Naive B cell (primary cell): ENCODE measurements at regions not wholly inside any gene's neighbourhood (a gene's known extent, or its start where the extent isn't known, plus 50 kb on each side); places are given as distances from the start of the nearest gene placed in this dataset.

Experiments
- ATAC-seq, 2 donors: fragments of 150-1000 bp; cut with Tn5 transposase; 2 replicates each; pipeline ENCODE4 v1.10.0; 2021; ENCODE audit warnings: low read depth in 2 of 2, mild to moderate bottlenecking in 2 of 2, moderate library complexity in 2 of 2
- DNase-seq: peaks from one replicate; pipeline ENCODE4 v3.0.0; 2022
- H3K27ac Mint-ChIP-seq, 6 donors: one replicate each; pipeline ENCODE4 v1.8.0; 2020 to 2022; ENCODE audit warnings: mild to moderate bottlenecking in 6 of 6, mixed read lengths in 6 of 6, moderate library complexity in 5 of 6, inconsistent platforms in 2 of 6
- H3K27me3 Mint-ChIP-seq, 3 donors: one replicate each; pipeline ENCODE4 v1.8.0; 2021 to 2022; ENCODE audit warnings: mixed read lengths in 3 of 3, mild to moderate bottlenecking in 1 of 3
- H3K36me3 Mint-ChIP-seq, 2 donors: one replicate each; pipeline ENCODE4 v1.8.0; 2020 to 2022; ENCODE audit warnings: mixed read lengths in 2 of 2, inconsistent platforms in 1 of 2, mild to moderate bottlenecking in 1 of 2
- H3K4me1 Mint-ChIP-seq, 3 donors: one replicate each; pipeline ENCODE4 v1.8.0; 2020 to 2022; ENCODE audit warnings: mixed read lengths in 3 of 3, inconsistent platforms in 1 of 3, mild to moderate bottlenecking in 1 of 3, moderate library complexity in 1 of 3
- H3K4me3 Mint-ChIP-seq, 8 donors: one replicate each; pipeline ENCODE4 v1.8.0; 2020 to 2022; ENCODE audit warnings: mild to moderate bottlenecking in 8 of 8, mixed read lengths in 8 of 8, moderate library complexity in 8 of 8, inconsistent platforms in 2 of 8
- H3K9me3 Mint-ChIP-seq, 7 donors: one replicate each; pipeline ENCODE4 v1.8.0; 2020 to 2022; ENCODE audit warnings: mixed read lengths in 7 of 7, mild to moderate bottlenecking in 5 of 7, inconsistent platforms in 2 of 7, moderate library complexity in 1 of 7

DNA sequence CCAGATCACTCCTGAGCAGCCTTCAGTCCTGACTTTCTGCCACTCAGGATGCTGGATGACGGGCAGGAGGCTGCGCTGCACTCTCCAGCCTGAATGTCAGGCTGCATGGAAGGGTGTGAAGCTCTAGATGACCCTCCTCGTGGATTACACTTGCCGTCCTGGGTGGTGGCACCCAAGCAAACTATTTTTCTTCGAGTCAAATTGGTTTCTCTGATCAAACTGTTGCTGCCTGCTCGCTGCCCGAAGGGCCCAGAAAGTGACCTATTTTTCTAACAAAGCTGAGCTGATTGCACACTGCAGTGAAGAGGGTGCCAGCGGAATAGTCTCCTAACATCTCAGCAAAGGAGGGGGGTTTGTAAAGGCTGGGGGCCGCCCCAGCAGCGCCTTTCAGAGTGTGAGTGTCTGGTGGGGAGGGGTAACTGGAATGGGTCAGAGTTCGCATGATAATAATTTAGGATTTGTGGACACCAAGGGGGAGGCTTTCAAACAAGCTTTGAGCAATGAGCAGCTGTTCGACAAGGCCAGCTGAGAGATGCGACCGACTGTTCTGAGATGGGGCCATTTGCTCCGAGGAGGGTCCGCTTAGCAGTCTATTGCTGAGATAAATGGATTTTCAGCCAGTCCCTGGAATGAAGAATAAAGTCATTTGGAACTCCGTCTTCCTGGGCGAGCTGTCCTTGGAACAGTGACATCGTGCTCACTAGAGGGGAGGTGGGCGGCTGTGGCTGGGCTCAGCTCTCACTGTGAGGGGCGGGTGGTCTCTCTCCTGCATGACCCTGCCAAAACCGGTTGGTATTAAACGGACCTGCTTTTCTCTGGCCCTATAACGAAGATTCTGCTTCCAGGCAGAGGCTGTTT, 537.6 kb downstream of the BRD1 start:
- DNase-seq = no peak
- Mint-ChIP-seq H3K27ac (no peak overlapping the region), H3K27me3 (peaks cover 0 to 11% (median 0%) of the 10 kb centered on the region in 3 donors), H3K9me3 (peaks cover 5 to 21% (median 16%) of the 10 kb centered on the region in 7 donors), H3K4me3 (no peak overlapping the region), H3K36me3 (peaks cover 0 to 8% of the 10 kb centered on the region in 2 donors), H3K4me1 (no peaks in the 10 kb centered on the region)
- no peak for ATAC-seq

DNA sequence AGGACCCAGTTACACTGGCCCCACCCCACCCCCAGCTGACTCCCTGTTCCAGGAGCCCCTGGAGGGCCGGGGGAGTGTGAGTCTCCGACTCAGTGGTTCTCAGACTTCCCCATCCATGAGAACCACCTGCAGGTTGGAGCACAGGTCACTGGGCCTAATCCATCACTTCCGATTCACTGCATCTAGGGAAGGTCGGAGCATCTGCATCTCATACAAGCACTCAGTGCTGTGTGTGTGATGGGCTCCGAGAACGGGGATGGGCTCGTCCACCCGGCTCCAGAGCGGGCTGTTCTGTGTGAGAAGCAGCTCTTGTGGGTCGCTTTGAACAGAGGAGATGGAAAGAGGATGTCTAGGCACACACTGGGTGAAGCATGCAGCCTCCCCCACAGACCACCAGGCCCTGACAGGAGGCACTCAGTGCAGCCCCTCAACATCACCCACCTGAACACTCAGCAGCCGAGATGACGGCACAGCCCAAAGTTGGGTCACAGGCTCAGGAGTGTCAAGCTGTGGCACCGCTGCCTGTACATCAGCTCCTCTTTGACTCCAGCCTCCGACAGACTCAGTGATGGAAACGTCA, 541.4 kb downstream of the BRD1 start:
- Mint-ChIP-seq H3K27me3 (peaks cover 11 to 40% (median 28%) of the 10 kb centered on the region in 3 donors), H3K9me3 (peaks cover 0 to 6% (median 0%) of the 10 kb centered on the region in 7 donors), H3K4me1 (no peaks in the 10 kb centered on the region), H3K27ac (no peak overlapping the region), H3K4me3 (no peak overlapping the region), H3K36me3 (peaks cover 0 to 5% of the 10 kb centered on the region in 2 donors)
- ATAC-seq (no peak), DNase-seq (no peak)

DNA sequence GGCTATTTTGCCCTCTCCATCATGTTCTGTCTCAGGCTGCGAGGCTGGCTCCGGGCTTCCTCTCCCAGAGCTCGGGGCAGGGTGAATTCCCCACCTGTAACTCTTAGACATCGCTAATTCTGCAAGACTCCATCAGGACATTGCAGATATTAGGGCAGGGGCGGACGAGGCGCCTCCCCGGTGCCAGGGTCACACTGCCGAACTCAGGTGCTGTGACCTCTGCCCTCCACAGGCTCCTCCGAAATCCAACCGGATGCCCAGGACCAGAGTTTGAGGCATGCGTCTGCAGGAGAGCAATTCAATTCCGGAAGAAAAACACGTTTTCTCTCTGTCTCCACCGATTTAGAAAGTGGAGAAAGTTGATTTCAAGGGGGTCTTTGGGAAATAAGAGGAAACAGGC, 542.7 kb downstream of the BRD1 start:
- Mint-ChIP-seq H3K27me3 (peaks cover 16 to 51% (median 40%) of the 10 kb centered on the region in 3 donors), H3K4me1 (no peaks in the 10 kb centered on the region), H3K36me3 (peaks cover 8 to 18% of the 10 kb centered on the region in 2 donors), H3K9me3 (peaks cover 5 to 19% (median 11%) of the 10 kb centered on the region in 7 donors), H3K4me3 (no peak overlapping the region), H3K27ac (no peak overlapping the region)
- ATAC-seq (no peak), DNase-seq (no peak)

DNA sequence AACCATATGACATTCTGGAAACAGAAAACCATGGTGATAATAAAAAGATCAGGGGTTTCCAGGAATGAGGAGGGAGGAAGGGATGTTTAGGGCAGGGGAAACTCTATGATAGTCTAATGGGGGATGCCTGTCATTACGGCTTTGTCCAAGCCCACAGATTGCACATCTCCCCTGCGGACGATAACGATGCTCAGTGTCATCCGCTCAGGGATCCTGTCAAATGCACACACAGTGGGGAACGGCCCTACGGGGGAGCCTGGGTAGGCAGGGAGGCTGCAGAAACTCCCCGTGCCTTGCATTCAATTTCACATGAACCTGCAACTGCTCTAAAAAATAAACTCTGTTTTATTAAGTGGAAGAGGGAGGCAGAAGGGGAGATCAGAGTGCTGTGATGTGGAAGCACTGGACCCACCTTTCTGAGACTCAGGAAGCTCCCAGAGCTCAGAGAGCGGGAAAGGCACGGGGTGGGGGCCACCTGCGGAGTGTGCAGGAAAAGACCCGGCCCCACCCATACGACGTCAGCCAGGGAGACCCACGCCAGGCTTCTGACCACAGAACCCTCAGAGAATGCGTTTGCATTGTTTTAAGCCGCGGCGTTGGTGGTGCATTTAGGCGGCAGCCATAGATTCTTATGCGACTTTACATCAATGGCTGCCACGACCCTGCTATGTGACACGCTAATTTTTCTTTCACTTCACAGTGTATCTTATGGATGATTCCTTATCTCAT, 543.5 kb downstream of the BRD1 start:
- H3K27me3 Mint-ChIP-seq = peaks cover 20 to 55% (median 40%) of the 10 kb centered on the region in 3 donors
- ATAC-seq = no peak
- no peak for DNase-seq
- H3K4me3 Mint-ChIP-seq = no peak overlapping the region
- peaks cover 10 to 26% (median 15%) of the 10 kb centered on the region in 7 donors for H3K9me3 Mint-ChIP-seq
- no peak overlapping the region for H3K27ac Mint-ChIP-seq
- H3K36me3 Mint-ChIP-seq = peaks cover 8 to 25% of the 10 kb centered on the region in 2 donors
- H3K4me1 Mint-ChIP-seq = peaks cover 0 to under 1% (median 0%) of the 10 kb centered on the region in 3 donors

DNA sequence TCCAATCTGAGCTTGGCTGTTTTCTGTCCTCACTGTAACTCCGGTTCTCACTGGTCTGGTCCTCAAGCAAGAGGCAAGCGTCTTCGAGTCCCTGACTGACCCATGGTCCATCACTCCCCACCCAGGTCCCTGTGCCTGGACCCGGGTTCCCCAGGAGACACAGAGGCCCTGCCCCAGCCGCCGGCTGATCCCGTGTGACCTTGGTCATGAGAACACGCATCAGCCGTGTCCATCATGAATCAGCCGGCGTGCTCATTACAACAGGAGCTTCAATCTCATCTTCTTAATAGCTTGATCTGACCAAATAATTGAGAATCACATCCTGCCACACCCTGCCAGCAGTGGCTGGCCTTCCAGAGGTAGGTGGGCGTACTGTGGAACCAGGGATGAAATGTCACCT, 545.1 kb downstream of the BRD1 start:
- no peak for ATAC-seq

DNA sequence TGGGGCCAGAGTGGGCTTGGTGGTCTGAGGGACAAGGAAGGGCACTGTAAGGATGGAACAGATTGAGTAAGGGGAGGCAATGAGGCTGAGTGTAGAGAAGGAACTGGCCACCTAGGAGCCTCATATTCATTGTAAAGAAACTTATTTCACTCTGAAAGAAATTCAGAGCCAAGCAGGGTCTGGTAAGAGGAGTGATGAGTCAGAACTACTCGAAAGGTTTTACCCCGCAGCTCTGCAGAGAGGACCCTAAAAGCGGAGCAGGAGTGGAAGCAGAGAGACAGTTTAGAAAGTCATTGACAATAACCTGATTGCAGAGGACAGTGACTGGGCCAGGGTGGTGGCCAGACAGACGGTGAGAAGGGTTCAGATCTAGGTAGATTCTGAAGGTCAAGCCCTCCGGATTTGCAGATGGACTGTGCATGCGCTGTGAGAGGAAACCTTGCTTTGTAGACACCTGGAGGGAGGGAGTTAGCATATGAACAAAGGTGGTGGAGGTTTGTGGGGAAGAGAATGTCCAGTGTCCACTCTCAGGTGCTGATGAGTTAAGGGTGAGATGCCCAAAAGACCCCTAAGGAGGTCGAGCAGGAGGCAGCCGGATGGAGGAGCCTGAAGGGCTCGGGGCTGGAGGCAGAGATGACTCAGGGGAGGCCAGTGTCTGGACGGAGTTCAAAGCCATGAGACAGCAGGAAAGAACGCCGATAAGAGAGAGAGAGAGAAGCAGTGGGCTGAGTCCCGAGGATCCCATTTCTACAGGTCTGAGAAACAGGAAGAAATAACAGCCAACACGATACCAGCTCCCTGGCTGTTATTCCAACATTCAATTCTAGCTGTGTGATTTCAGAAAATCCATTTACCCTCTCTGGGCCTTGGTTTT, 546.0 kb downstream of the BRD1 start:
- Mint-ChIP-seq H3K36me3 (peaks cover 8 to 28% of the 10 kb centered on the region in 2 donors), H3K27ac (no peak overlapping the region), H3K9me3 (peaks cover 10 to 32% (median 15%) of the 10 kb centered on the region in 7 donors), H3K4me1 (peaks cover 0 to 1% (median 0%) of the 10 kb centered on the region in 3 donors), H3K27me3 (peaks cover 20 to 51% (median 40%) of the 10 kb centered on the region in 3 donors), H3K4me3 (no peak overlapping the region)
- ATAC-seq = no peak
- DNase-seq = no peak

More for the DNA sequence above, 545.1 kb downstream of the BRD1 start:
- peaks cover 0 to 1% (median 0%) of the 10 kb centered on the region in 3 donors for H3K4me1 Mint-ChIP-seq
- DNase-seq = no peak
- peaks cover 20 to 51% (median 40%) of the 10 kb centered on the region in 3 donors for H3K27me3 Mint-ChIP-seq
- H3K4me3 Mint-ChIP-seq = no peak overlapping the region
- H3K27ac Mint-ChIP-seq = no peak overlapping the region
- H3K9me3 Mint-ChIP-seq = peaks cover 10 to 32% (median 15%) of the 10 kb centered on the region in 7 donors
- peaks cover 8 to 28% of the 10 kb centered on the region in 2 donors for H3K36me3 Mint-ChIP-seq

DNA sequence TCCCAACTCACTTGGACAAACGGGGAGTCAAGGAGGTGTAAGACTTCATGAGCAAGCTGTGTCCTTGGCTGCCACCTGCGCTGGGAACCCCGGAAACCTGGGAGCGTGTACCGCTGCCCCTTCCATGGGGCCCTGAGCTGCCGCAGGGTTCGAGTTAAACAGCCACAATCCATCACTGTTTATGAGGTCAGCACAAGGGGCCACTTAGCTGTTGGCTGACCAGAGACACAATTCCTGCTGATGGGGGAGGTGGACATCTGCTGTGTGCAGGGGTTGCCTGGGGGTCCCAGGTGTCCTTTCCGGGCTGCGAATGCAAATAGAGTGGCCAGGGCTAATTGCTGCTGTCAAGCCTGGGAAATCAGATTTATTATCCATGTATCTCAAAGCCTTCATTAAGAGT, 549.3 kb downstream of the BRD1 start:
- peaks cover 10 to 32% (median 15%) of the 10 kb centered on the region in 7 donors for H3K9me3 Mint-ChIP-seq
- peaks cover 20 to 40% (median 29%) of the 10 kb centered on the region in 3 donors for H3K27me3 Mint-ChIP-seq
- DNase-seq = no peak

DNA sequence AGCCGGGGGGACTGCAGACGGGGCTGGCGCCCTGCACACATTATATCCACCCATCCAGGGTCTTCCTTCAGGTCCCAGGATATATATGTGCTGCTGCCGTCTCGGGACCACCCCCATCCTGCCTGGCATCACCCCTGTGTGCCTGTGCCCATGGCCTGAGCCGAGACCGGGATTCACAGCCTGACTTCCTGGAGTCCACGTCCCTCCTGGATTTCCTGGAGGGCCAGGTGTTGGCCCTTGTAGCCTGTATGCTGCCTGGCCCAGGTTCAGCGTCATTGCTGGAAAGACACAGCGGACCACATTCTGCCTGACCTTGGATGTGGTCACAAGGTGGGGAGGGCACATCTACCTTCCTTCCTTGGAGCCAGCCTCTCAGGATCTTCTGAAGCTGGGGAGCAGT, 551.1 kb downstream of the BRD1 start:
- DNase-seq (no peak), ATAC-seq (no peak)
- H3K36me3 Mint-ChIP-seq = peaks cover 8 to 27% of the 10 kb centered on the region in 2 donors
- peaks cover 16 to 32% (median 22%) of the 10 kb centered on the region in 3 donors for H3K27me3 Mint-ChIP-seq
- peaks cover 10 to 29% (median 15%) of the 10 kb centered on the region in 7 donors for H3K9me3 Mint-ChIP-seq
- no peak overlapping the region for H3K27ac Mint-ChIP-seq
- peaks cover 0 to 1% (median 0%) of the 10 kb centered on the region in 3 donors for H3K4me1 Mint-ChIP-seq
- no peak overlapping the region for H3K4me3 Mint-ChIP-seq

More for the DNA sequence above, 549.3 kb downstream of the BRD1 start:
- Mint-ChIP-seq H3K27ac (no peak overlapping the region), H3K36me3 (peaks cover 8 to 28% of the 10 kb centered on the region in 2 donors), H3K4me1 (peaks cover 0 to 1% (median 0%) of the 10 kb centered on the region in 3 donors), H3K4me3 (no peak overlapping the region)
- no peak for ATAC-seq

DNA sequence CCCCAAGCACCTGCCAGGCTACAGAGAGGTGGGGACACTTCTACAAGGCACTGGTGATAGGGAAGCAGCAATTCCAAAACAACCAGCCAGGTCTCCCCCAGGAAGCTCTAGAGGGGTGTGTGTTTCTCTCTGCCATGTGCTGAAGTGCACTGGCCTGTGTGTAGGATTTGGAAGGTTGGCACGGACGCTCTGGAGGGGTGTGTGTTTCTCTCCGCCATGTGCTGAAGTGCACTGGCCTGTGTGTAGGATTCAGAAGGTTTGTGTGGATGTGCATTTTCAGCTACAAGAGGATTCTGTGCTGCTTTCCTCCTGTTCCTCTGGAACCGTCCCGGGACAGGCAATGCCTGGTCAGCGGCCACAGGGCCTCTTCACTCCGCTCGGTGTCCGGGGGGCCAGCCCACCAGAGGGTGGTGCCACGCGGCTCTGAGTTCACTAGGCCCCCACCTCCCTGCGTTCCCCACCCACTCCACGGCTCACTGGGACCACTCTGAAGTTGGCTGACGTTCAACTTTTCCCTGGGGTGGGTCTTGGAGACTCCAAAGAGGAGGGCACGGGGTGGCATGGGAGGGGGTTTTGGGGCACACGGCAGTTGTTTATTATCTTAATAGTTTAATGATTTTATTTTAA, 552.8 kb downstream of the BRD1 start:
- Mint-ChIP-seq H3K4me1 (peaks cover 0 to 1% (median 0%) of the 10 kb centered on the region in 3 donors), H3K27me3 (peaks cover 12 to 31% (median 19%) of the 10 kb centered on the region in 3 donors), H3K27ac (no peak overlapping the region), H3K9me3 (peaks cover 2 to 13% (median 5%) of the 10 kb centered on the region in 7 donors), H3K36me3 (peaks cover 0 to 10% of the 10 kb centered on the region in 2 donors), H3K4me3 (no peak overlapping the region)
- no peak for ATAC-seq
- no peak for DNase-seq

DNA sequence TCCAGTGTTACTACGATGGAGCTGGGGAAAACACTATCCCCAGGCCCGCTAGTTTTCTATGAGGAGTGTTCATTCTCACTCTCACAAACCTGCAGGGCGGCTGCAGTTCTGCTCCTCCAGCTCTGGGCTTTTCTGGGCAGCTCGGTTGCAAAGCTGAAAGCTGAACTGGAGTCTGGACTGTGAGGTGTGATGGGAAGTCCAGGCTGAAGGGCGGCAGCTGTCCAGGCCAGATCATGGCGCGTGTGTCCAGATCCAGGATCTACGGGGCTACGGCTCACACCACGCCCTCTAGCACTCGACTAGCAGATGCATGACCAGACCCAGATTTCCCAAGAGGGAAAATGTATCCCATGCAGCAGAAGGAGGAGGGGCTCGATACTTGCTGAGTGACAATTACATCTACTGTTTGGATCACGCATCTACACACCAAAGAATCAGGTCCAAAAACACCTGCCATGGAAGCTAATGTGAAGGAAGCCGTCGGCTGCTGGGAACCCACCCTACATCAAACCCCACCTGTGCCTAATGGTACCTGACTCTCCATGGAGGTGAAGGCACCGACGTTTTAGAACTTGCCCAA, 555.0 kb downstream of the BRD1 start:
- Mint-ChIP-seq H3K27me3 (peaks cover 20 to 51% (median 41%) of the 10 kb centered on the region in 3 donors), H3K36me3 (no peaks in the 10 kb centered on the region), H3K4me1 (no peaks in the 10 kb centered on the region), H3K4me3 (no peak overlapping the region), H3K27ac (peak overlapping the region in 1 of 6 donors; percentile 81), H3K9me3 (no peaks in the 10 kb centered on the region)
- DNase-seq (no peak), ATAC-seq (no peak)

DNA sequence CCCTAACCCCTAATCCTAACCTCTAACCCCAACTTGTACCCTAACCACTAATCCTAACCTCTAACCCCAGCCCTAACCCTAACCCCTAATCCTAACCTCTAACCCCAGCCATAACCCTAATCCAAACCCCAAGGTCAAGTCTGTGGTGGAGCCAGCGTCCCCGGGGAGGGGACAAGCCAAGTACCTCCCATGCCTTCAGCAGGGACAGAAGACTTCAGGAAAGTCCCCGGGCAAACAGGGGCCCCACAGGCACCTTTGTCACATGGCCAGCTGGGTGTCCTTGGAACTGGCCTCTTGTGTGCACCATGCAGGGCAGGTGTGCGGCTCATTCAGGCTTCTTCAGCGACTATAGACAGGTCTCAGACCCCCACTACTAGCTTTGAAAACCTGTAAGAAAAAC, 555.8 kb downstream of the BRD1 start:
- ATAC-seq = no peak
- H3K27ac Mint-ChIP-seq = no peak overlapping the region
- H3K27me3 Mint-ChIP-seq = peaks cover 20 to 57% (median 48%) of the 10 kb centered on the region in 3 donors
- no peaks in the 10 kb centered on the region for H3K9me3 Mint-ChIP-seq
- H3K4me1 Mint-ChIP-seq = no peaks in the 10 kb centered on the region
- no peak for DNase-seq
- no peaks in the 10 kb centered on the region for H3K36me3 Mint-ChIP-seq
- no peak overlapping the region for H3K4me3 Mint-ChIP-seq

DNA sequence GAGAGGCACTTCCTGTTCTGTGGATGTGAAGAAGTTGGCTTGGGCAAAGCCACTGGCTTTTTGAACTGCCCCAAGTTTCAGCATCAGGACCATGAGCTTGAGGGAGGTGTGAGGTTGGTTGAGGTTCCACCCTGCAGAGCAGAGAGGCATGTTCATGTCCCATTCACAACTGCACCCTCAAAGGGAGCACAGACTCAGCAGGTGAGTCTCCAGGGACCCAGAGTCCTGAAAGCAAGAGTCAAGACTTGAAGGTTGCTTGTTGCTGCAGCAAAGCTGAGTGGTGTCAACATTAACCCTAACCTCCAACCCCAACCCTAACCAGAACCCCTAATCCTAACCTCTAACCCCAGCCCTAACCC, 556.3 kb downstream of the BRD1 start:
- Mint-ChIP-seq H3K27me3 (peaks cover 20 to 57% (median 48%) of the 10 kb centered on the region in 3 donors), H3K27ac (no peak overlapping the region), H3K4me1 (no peaks in the 10 kb centered on the region), H3K36me3 (no peaks in the 10 kb centered on the region), H3K9me3 (no peaks in the 10 kb centered on the region), H3K4me3 (no peak overlapping the region)
- ATAC-seq (no peak), DNase-seq (no peak)
